ENCODE measurements at regions not wholly inside any gene's neighbourhood (a gene's known extent, or its start where the extent isn't known, plus 50 kb on each side); places are given as distances from the start of the nearest gene placed in this dataset.

GRCh38 chr3:8191406-8191805 is 310.2 kb upstream of the LMCD1 start:
- no peak for TF ChIP-seq CTCF (IDR thresholded peaks at IDR 0.05; ENCODE audit: control extremely low read depth, extremely low read depth, low read depth, missing control alignments)
- CTCF ChIA-PET, result no interaction called here
- DNase-seq (ENCODE audit: extremely low spot score), result no peak
- POLR2A ChIA-PET, result no interaction called here

- no peak for TF ChIP-seq CTCF (IDR thresholded peaks at IDR 0.05; ENCODE audit: control extremely low read depth, extremely low read depth, low read depth, missing control alignments)
- ChIA-PET CTCF (interaction anchor here (1.3 kb wide), 1 partner anchor 41 kb away, joined by 3 read pairs; no protein-coding TSS in a partner anchor), POLR2A (no interaction called here)
- no peak for DNase-seq (ENCODE audit: extremely low spot score)
Observed at GRCh38 chr3:8197384-8197783, 304.2 kb upstream of the LMCD1 start.

GRCh38 chr3:8198605-8199004 is 303.0 kb upstream of the LMCD1 start:
- CTCF ChIA-PET, result interaction anchor here (1.6 kb wide), 1 partner anchor 9 kb away, joined by 3 read pairs; no protein-coding TSS in a partner anchor
- no peak for DNase-seq (ENCODE audit: extremely low spot score)
- TF ChIP-seq CTCF (IDR thresholded peaks at IDR 0.05; ENCODE audit: control extremely low read depth, extremely low read depth, low read depth, missing control alignments), result no peak
- POLR2A ChIA-PET, result no interaction called here

GRCh38 chr3:8200996-8201395 is 300.6 kb upstream of the LMCD1 start:
- ChIA-PET CTCF (no interaction called here), POLR2A (no interaction called here)
- TF ChIP-seq CTCF (IDR thresholded peaks at IDR 0.05; ENCODE audit: control extremely low read depth, extremely low read depth, low read depth, missing control alignments), result no peak
- DNase-seq (ENCODE audit: extremely low spot score), result no peak

GRCh38 chr3:8201886-8202285 is 299.7 kb upstream of the LMCD1 start:
- TF ChIP-seq CTCF (IDR thresholded peaks at IDR 0.05; ENCODE audit: control extremely low read depth, extremely low read depth, low read depth, missing control alignments), result no peak
- POLR2A ChIA-PET, result no interaction called here
- no peak for DNase-seq (ENCODE audit: extremely low spot score)
- CTCF ChIA-PET, result interaction anchor here (1.3 kb wide), 1 partner anchor 12 kb away, joined by 3 read pairs; no protein-coding TSS in a partner anchor

GRCh38 chr3:8204331-8204730 is 297.3 kb upstream of the LMCD1 start:
- ChIA-PET CTCF (no interaction called here), POLR2A (no interaction called here)
- no peak for TF ChIP-seq CTCF (IDR thresholded peaks at IDR 0.05; ENCODE audit: control extremely low read depth, extremely low read depth, low read depth, missing control alignments)
- DNase-seq (ENCODE audit: extremely low spot score), result no peak

Measured in GM10248 (cell line).